ENCODE measurements at regions not wholly inside any gene's neighbourhood (a gene's known extent, or its start where the extent isn't known, plus 50 kb on each side); places are given as distances from the start of the nearest gene placed in this dataset.

- TF ChIP-seq POLR2AphosphoS5 (IDR thresholded peaks at IDR 0.05; ENCODE audit: low read depth, low read length) = no peak
- TF ChIP-seq CTCF (IDR thresholded peaks at IDR 0.05) = no peak
- TF ChIP-seq SIN3A (IDR thresholded peaks at IDR 0.05; ENCODE audit: borderline replicate concordance, insufficient read depth, low read depth, low read length) = no peak
Observed at GRCh38 chr10:33082373-33082895, 124.4 kb upstream of the ITGB1 start.
